ENCODE measurements at regions not wholly inside any gene's neighbourhood (a gene's known extent, or its start where the extent isn't known, plus 50 kb on each side); places are given as distances from the start of the nearest gene placed in this dataset.

- TF ChIP-seq CTCF (IDR thresholded peaks at IDR 0.05), result no peak
- TF ChIP-seq POLR2A (IDR thresholded peaks at IDR 0.05), result no peak
Measured at GRCh38 chr1:193513032-193513431, 326.6 kb upstream of the B3GALT2 start.
